Ovary (tissue), 7 donors: ENCODE measurements at regions not wholly inside any gene's neighbourhood (a gene's known extent, or its start where the extent isn't known, plus 50 kb on each side); places are given as distances from the start of the nearest gene placed in this dataset.

Experiments used
- DNase-seq, 5 donors: peaks; one replicate each; pipeline ENCODE4 v3.0.0-alpha.2; 2019 to 2020
- H3K27ac ChIP-seq, 2 donors: fragments of 200-600 bp; one replicate each; pipeline versions ENCODE4 v1.5.1 to v1.8.0; 2019 to 2022
- H3K27me3 ChIP-seq: fragments of 200-600 bp; one replicate; pipeline ENCODE4 v1.8.0; 2022
- H3K36me3 ChIP-seq: fragments of 200-600 bp; sonication (generic); one replicate; pipeline ENCODE4 v1.5.1; 2019
- H3K4me1 ChIP-seq: one replicate; pipeline ENCODE4 v1.8.1; 2013; ENCODE audit warnings: mild to moderate bottlenecking, moderate library complexity; ENCODE audit not compliant: insufficient read depth
- H3K4me3 ChIP-seq: fragments of 200-600 bp; sonication (generic); one replicate; pipeline ENCODE4 v1.5.1; 2017
- H3K9me3 ChIP-seq, 2 donors: fragments of 200-600 bp in 1 of 2; sonication (generic) in 1 of 2; one replicate each; pipeline versions ENCODE4 v1.5.1 to v1.8.1; 2013 to 2019; ENCODE audit warnings: mild to moderate bottlenecking in 1 of 2, moderate library complexity in 1 of 2
- EP300 ChIP-seq: sonication (generic); formaldehyde crosslinking; IDR thresholded peaks from one replicate; pipeline ENCODE4 v1.6.1; 2017; ENCODE audit warnings: antibody characterized with exemption
- POLR2A ChIP-seq: fragments of 450-650 bp; IDR thresholded peaks from one replicate; pipeline ENCODE4 v1.6.1; 2017; ENCODE audit warnings: antibody characterized with exemption, mild to moderate bottlenecking, moderate library complexity
- WGBS, 3 donors: extraction: QIAGEN DNeasy Blood & Tissue Kit in 1 of 3; methylation state at CpG; one replicate each; pipeline versions ENCODE4 v1.1.5 to v1.1.7; 2013 to 2017; 5-methylcytosine and 5-hydroxymethylcytosine counted together
- intact Hi-C, 4 donors: fragments of 100-400 bp; cut with DNase I; formaldehyde crosslinking; loops; one replicate each; pipeline versions ENCODE4 v1.11.0 to v1.15.1; 2022 to 2023
- TF ChIP-seq, protein P1 (sequence below), 3 donors: fragments of 450-650 bp in 2 of 3; fragments of 200-600 bp in 1 of 3; IDR thresholded peaks; one replicate each; pipeline versions ENCODE4 v1.5.1 to v1.8.0; 2016 to 2022; ENCODE audit warnings: antibody characterized with exemption in 3 of 3, mild to moderate bottlenecking in 1 of 3
- donor health status: DM: no; HTN: no; CAD: no; lungs with moderate emphysema.
- donor health status: DM: no; HTN: no; CAD: no.
- donor health status: Bipolar disorder and iron deficiency.
- donor health status: DM: no; HTN: no; CAD: no.
- donor health status: DM: yes; HTN: yes; CAD: no.

DNA sequence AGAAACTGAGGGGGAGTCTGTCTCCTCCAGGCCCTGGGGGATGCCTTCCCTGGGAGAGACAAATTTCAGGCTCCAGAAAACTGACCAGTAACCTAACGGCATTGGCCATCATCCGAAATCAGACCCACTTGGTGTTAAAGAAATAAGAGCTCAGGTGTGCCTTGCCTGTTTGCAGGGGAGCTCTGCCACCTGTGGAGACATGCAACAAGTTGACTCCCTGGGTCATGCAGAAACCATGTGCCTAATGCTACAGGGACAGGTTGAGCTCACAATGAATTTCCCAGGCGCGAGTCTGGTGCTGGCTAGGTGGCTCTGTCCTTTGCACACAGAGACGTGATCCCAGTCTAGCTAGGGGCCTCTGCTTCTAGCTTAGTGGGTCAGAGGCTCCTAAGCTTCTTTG, 95.8 kb upstream of the KIT start:
- H3K36me3 ChIP-seq = no peaks in the 10 kb centered on the region
- intact Hi-C loops = no loop called here
- WGBS, 3 donors = 73 to 89% (median 87%) methylated on average over 5 of the region's 5 CpGs

DNA sequence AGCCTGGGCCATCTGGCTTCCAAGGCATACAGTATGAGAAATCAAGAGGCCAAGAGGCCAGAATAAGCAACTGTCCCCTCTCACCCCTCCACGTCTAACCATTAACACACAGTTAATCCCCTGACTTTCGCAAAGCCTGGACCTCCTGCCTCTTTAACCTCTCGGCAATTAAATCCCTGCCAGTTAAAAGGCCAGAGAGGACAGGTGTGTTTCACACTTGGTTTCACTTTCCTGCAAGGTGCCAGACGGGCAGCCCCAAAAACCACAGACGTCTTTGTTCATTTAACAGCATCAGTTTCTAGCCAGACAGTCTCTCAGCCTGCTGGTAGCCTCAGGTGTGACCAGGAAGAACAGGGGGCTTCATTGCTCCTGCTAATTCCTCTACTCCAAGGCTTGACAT, 91.1 kb upstream of the KIT start:
- intact Hi-C loops = no loop called here

More for the DNA sequence above, 95.8 kb upstream of the KIT start:
- no peaks in the 10 kb centered on the region for H3K9me3 ChIP-seq
- no peaks in the 10 kb centered on the region for H3K4me1 ChIP-seq
- TF ChIP-seq EP300 (no peak), POLR2A (no peak)
- TF ChIP-seq, protein P1, sequence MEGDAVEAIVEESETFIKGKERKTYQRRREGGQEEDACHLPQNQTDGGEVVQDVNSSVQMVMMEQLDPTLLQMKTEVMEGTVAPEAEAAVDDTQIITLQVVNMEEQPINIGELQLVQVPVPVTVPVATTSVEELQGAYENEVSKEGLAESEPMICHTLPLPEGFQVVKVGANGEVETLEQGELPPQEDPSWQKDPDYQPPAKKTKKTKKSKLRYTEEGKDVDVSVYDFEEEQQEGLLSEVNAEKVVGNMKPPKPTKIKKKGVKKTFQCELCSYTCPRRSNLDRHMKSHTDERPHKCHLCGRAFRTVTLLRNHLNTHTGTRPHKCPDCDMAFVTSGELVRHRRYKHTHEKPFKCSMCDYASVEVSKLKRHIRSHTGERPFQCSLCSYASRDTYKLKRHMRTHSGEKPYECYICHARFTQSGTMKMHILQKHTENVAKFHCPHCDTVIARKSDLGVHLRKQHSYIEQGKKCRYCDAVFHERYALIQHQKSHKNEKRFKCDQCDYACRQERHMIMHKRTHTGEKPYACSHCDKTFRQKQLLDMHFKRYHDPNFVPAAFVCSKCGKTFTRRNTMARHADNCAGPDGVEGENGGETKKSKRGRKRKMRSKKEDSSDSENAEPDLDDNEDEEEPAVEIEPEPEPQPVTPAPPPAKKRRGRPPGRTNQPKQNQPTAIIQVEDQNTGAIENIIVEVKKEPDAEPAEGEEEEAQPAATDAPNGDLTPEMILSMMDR (IDR thresholded peaks at IDR 0.05) = no peak
- no peak overlapping the region for H3K4me3 ChIP-seq
- no peak overlapping the region for H3K27ac ChIP-seq
- no peaks in the 10 kb centered on the region for H3K27me3 ChIP-seq
- DNase-seq = no peak

DNA sequence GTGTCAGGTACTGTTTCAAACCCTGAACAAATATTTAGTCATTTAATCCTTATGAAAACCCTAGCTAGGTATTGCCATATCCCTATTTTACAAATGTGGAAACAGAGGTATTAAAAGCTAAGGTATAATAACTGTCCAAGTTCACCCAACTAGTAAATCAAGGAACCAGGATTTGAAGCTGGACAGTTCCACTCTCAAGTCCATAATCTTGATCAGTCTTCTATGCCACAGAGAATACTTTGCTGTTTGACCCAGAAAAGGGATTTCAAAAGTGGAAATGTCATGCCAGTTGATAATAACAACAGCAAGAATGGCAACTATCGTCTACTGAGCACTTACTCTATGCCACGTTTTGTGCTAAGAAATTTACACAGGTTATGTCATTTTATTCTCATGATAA, 90.4 kb upstream of the KIT start:
- H3K36me3 ChIP-seq = no peaks in the 10 kb centered on the region
- TF ChIP-seq, protein P1 (IDR thresholded peaks at IDR 0.05) = no peak
- TF ChIP-seq POLR2A (no peak), EP300 (no peak)
- H3K27me3 ChIP-seq = no peaks in the 10 kb centered on the region
- WGBS, 3 donors = 88 to 92% (median 91%) methylated on average over 2 of the region's 2 CpGs
- H3K4me3 ChIP-seq = no peak overlapping the region
- H3K4me1 ChIP-seq = peaks cover 1% of the 10 kb centered on the region
- no peaks in the 10 kb centered on the region for H3K9me3 ChIP-seq
- intact Hi-C loops = no loop called here
- DNase-seq = no peak
- no peak overlapping the region for H3K27ac ChIP-seq

More for the DNA sequence above, 91.1 kb upstream of the KIT start:
- Histone ChIP-seq H3K27me3 (no peaks in the 10 kb centered on the region), H3K27ac (no peak overlapping the region), H3K4me3 (no peak overlapping the region), H3K9me3 (no peaks in the 10 kb centered on the region), H3K4me1 (peaks cover 1% of the 10 kb centered on the region), H3K36me3 (no peaks in the 10 kb centered on the region)
- no peak for DNase-seq
- WGBS, 3 donors = 72 to 77% (median 76%) methylated on average over 5 of the region's 5 CpGs
- TF ChIP-seq EP300 = no peak
- no peak for TF ChIP-seq POLR2A
- TF ChIP-seq, protein P1 (IDR thresholded peaks at IDR 0.05) = no peak

DNA sequence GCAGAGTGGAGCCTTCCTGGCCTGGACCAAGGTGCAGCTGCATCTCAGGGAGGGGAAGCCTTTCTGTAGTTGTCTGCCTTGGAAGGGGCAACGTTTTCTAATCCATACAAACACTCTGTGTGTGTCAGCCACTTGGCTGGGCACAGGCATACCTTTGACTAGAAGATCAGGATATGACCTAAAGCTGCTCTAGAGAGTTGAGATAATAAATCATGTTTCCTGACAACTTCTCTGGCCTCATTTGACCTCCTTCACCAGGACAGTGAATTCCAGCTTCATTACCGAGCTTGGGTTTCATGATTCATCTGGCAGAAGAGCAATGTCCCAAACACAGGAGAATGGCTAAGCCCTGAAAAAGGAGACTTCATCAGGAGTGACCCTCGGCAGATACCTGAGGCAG, 89.6 kb upstream of the KIT start:
- H3K9me3 ChIP-seq = no peaks in the 10 kb centered on the region
- H3K27ac ChIP-seq = no peak overlapping the region
- DNase-seq = no peak
- H3K27me3 ChIP-seq = no peaks in the 10 kb centered on the region
- peaks cover 1% of the 10 kb centered on the region for H3K4me1 ChIP-seq
- no peak overlapping the region for H3K4me3 ChIP-seq
- H3K36me3 ChIP-seq = no peaks in the 10 kb centered on the region
- TF ChIP-seq, protein P1 (IDR thresholded peaks at IDR 0.05) = no peak
- TF ChIP-seq POLR2A (no peak), EP300 (no peak)
- intact Hi-C loops = no loop called here
- 46 to 50% (median 50%) methylated on average over 3 of the region's 3 CpGs for WGBS, 3 donors

DNA sequence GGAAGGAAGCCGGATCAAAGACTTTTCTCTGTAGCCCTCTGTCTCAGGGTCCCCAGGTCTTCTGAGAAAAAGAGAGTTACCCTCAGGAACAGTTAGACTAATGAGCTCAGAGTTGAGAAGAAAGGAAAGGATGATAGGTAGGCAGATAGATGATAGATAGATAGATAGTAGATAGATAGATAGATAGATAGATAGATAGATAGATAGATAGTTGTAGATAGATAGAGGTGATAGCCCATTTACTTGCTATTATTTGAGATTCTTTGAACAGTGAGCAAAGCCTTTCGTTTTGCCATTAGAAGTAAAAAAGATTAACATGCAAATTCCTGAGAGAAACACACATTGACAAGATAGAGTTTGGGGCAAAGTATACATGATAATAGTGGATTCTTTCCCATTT, 86.9 kb upstream of the KIT start:
- Histone ChIP-seq H3K36me3 (no peaks in the 10 kb centered on the region), H3K4me3 (no peak overlapping the region), H3K9me3 (no peaks in the 10 kb centered on the region), H3K27me3 (no peaks in the 10 kb centered on the region), H3K4me1 (peaks cover 1% of the 10 kb centered on the region), H3K27ac (no peak overlapping the region)
- TF ChIP-seq EP300 (no peak), POLR2A (no peak)
- whole genome bisulfite sequencing, 3 donors = 53 to 61% (median 60%) methylated on average over 2 of the region's 2 CpGs
- no peak for DNase-seq
- intact Hi-C loops = no loop called here
